Colonic mucosa (tissue), 4 donors: ENCODE measurements at regions not wholly inside any gene's neighbourhood (a gene's known extent, or its start where the extent isn't known, plus 50 kb on each side); places are given as distances from the start of the nearest gene placed in this dataset.
"Not testable (repeated sequence)": the region's sequence is repeated elsewhere in the genome, so short reads cannot be mapped to it uniquely, and the experiment has no call there.

Experiments used
- DNase-seq: peaks from one replicate; pipeline ENCODE4 v3.0.0-alpha.2; 2020
- H3K27ac ChIP-seq: fragments of 200-600 bp; one replicate; pipeline ENCODE4 v1.8.0; 2021
- H3K27me3 ChIP-seq: fragments of 200-600 bp; one replicate; pipeline ENCODE4 v1.8.0; 2021
- H3K36me3 ChIP-seq: fragments of 200-600 bp; one replicate; pipeline ENCODE4 v1.8.0; 2021
- H3K4me1 ChIP-seq: fragments of 200-600 bp; one replicate; pipeline ENCODE4 v1.8.0; 2021; ENCODE audit warnings: mild to moderate bottlenecking
- H3K4me3 ChIP-seq: fragments of 200-600 bp; one replicate; pipeline ENCODE4 v1.8.0; 2021
- H3K9ac ChIP-seq, 2 donors: one replicate each; pipeline ENCODE4 v1.7.0; 2013; ENCODE audit warnings: control low read depth in 2 of 2, low read depth in 2 of 2, low read length in 2 of 2
- H3K9me3 ChIP-seq: fragments of 200-600 bp; one replicate; pipeline ENCODE4 v1.8.0; 2021
- intact Hi-C: fragments of 100-400 bp; cut with DNase I; formaldehyde crosslinking; loops from one replicate; pipeline ENCODE4 v1.14.1; 2022
- TF ChIP-seq, protein P1 (sequence below): fragments of 200-600 bp; IDR thresholded peaks from one replicate; pipeline ENCODE4 v1.8.0; 2022; ENCODE audit warnings: antibody characterized with exemption, mild to moderate bottlenecking
- donor health status: healthy.
- donor health status: DM: no; HTN: no; CAD: no.
- donor health status: DM: no; HTN: no; CAD: no.

DNA sequence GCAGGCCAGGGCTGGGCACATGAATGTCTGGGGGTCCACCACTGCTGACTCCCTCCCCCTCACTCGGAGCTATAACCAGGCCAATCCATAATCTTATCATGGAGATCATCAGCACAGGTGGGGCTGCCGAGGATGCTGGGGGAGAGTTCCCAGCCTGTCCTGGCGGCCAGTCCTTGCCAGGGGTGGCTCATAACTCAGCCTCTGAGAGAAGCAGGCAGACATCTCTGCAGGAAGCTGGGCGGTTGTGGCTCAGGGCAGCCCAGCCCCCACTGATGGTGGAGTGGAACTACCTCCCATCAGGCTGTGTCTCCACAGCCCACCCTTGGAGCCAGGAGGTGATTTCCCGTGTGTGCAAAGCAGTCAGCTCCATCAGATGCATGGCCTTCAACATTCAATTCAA lies 109.4 kb upstream of the ZNF92 start:
- intact Hi-C loops, result no loop called here
- peaks cover 4% of the 10 kb centered on the region for H3K27me3 ChIP-seq
- no peaks in the 10 kb centered on the region for H3K36me3 ChIP-seq

DNA sequence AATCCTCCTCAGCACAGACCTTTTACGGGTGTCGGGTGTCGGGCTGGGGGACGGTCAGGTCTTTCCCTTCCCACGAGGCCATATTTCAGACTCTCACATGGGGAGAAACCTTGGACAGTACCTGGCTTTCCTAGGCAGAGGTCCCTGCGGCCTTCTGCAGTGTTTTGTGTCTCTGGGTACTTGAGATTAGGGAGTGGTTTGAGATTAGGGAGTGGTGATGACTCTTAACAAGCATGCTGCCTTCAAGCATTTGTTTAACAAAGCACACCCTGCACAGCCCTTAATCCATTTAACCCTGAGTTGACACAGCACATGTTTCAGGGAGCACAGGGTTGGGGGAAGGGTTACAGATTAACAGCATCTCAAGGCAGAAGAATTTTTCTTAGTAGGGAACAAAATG lies 113.0 kb upstream of the ZNF92 start:
- intact Hi-C loops, result not testable (repeated sequence)

More for the DNA sequence above, 109.4 kb upstream of the ZNF92 start:
- no peaks in the 10 kb centered on the region for H3K9me3 ChIP-seq
- no peak overlapping the region for H3K4me3 ChIP-seq
- H3K27ac ChIP-seq, result no peak overlapping the region
- TF ChIP-seq, protein P1, sequence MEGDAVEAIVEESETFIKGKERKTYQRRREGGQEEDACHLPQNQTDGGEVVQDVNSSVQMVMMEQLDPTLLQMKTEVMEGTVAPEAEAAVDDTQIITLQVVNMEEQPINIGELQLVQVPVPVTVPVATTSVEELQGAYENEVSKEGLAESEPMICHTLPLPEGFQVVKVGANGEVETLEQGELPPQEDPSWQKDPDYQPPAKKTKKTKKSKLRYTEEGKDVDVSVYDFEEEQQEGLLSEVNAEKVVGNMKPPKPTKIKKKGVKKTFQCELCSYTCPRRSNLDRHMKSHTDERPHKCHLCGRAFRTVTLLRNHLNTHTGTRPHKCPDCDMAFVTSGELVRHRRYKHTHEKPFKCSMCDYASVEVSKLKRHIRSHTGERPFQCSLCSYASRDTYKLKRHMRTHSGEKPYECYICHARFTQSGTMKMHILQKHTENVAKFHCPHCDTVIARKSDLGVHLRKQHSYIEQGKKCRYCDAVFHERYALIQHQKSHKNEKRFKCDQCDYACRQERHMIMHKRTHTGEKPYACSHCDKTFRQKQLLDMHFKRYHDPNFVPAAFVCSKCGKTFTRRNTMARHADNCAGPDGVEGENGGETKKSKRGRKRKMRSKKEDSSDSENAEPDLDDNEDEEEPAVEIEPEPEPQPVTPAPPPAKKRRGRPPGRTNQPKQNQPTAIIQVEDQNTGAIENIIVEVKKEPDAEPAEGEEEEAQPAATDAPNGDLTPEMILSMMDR, result no peak
- no peak overlapping the region for H3K9ac ChIP-seq
- no peaks in the 10 kb centered on the region for H3K4me1 ChIP-seq
- DNase-seq, result no peak

DNA sequence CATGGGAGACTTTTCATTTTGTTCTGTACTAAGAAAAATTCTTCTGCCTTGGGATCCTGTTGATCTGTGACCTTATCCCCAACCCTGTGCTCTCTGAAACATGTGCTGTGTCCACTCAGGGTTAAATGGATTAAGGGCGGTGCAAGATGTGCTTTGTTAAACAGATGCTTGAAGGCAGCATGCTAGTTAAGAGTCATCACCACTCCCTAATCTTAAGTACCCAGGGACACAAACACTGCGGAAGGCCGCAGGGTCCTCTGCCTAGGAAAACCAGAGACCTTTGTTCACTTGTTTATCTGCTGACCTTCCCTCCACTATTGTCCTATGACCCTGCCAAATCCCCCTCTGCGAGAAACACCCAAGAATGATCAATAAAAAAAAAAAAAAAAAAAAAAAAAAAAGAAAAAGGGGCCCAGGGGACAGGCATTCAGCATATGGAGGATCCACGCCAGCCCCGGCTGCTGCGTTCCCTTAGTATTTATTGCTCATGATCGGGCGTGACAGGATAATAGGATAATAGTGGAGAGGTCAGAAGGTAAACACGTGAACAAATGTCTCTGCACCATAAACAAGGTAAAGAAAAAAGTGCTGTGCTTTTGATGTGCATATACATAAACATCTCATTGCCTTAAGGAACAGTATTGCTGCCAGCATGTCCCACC lies 113.7 kb upstream of the ZNF92 start:
- H3K9ac ChIP-seq, H3K4me1 ChIP-seq, intact Hi-C loops, H3K36me3 ChIP-seq, H3K27ac ChIP-seq, H3K27me3 ChIP-seq, H3K4me3 ChIP-seq, DNase-seq, H3K9me3 ChIP-seq: not testable (repeated sequence)

More for the DNA sequence above, 113.0 kb upstream of the ZNF92 start:
- H3K27ac ChIP-seq, H3K9ac ChIP-seq, H3K9me3 ChIP-seq, H3K27me3 ChIP-seq, H3K4me1 ChIP-seq, H3K36me3 ChIP-seq, DNase-seq, H3K4me3 ChIP-seq: not testable (repeated sequence)

DNA sequence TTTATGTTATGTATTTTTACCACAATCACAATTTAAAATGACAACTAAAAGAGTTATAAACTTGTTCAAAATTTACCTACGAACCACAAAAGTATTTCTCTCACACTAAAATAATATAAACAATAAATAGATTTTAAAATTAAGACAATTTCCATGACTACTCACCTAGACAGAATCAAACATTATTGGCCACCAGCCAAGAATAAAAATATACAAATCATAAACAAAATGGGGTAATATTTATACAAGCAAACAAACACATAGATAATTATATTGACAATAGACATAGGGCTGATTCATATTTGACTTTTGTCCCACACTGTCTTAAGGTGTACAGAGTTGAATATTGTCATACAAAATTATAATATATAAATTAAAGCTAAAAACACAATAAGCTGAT lies 119.6 kb upstream of the ZNF92 start:
- TF ChIP-seq, protein P1, result no peak
- Histone ChIP-seq H3K9ac (no peak overlapping the region), H3K4me1 (no peaks in the 10 kb centered on the region), H3K27me3 (no peaks in the 10 kb centered on the region), H3K9me3 (no peaks in the 10 kb centered on the region), H3K36me3 (no peaks in the 10 kb centered on the region), H3K27ac (no peak overlapping the region), H3K4me3 (no peak overlapping the region)
- intact Hi-C loops, result no loop called here
- DNase-seq, result no peak

DNA sequence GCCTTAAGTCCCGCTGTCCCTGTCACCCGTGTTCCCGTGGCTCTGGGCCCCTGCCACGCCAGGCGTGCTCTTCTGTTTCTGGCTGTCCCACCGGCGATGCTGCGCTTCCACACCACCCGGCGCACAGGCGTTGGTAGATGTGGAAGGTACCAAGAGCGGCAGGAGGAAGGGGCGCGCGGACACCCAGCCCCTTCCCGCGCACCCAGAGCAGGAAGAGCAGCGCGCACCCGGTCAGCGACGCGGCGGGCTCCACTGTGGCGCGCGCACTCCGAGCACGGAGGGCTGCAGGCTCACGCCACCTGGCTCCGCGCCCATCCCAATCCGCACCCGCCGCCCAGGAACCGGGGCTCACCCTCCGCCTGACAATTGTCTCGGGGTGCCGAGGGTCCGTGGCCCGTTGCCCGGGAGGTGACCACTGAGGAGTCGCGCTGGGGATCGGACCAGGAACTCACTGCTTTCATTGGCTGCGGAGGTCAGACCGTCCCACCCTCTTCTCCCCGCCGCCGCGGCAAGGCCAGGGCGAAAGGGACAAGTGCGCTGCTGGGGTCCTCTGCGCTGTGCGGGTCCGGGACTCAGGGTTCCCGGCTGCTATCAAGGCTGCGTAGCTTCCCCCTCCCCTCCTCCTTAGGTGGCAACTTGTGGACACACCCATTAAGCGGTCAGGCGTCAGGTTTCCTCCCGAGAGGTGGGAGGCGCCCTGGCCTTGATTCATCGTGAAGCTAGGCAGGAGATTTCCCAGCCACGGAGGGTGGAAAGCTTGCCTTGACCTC lies 121.6 kb upstream of the ZNF92 start:
- intact Hi-C loops, result no loop called here
- Histone ChIP-seq H3K36me3 (no peaks in the 10 kb centered on the region), H3K27ac (no peak overlapping the region), H3K4me3 (peak overlapping the region; percentile 44), H3K27me3 (no peaks in the 10 kb centered on the region), H3K9ac (peak overlapping the region in 1 of 2 donors; percentile 12), H3K9me3 (no peaks in the 10 kb centered on the region), H3K4me1 (no peaks in the 10 kb centered on the region)
- TF ChIP-seq, protein P1, result no peak
- peak; percentile 53 for DNase-seq

DNA sequence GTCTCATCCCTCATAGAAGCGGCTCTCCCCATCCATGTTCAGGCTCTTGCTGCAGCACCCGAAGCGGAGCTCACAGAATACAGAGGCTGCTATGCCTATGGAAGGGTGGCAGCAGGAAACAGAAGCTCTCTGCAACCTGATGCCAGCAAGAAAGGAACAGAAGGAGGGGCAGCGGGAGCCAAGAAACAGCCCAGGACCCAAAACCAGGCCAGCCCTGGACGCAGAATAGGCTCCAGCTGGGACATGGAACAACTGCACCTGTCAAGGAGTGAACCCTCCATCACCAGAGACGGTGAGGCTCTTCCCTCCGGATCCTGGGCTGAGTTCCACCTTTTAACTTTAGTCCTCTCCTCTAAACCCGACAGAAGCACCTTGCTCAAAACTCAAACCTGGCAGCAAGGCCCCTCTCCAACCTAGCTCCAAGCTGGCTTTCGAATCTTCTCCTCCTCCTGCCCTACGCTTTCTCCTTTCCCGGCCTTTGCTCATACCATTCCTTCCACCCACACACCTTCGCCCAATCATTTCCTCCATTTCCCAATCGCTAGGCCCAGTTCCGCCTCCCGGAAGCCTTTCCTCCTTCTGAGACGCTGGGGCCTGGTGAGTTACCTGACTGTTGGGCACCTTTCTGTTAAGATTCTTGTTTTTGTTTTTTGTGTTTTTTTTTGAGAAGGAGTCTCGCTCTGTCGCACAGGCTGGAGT lies 122.8 kb upstream of the ZNF92 start:
- Histone ChIP-seq H3K4me3 (no peak overlapping the region), H3K27ac (no peak overlapping the region), H3K36me3 (no peaks in the 10 kb centered on the region), H3K27me3 (no peaks in the 10 kb centered on the region), H3K9ac (no peak overlapping the region), H3K9me3 (no peaks in the 10 kb centered on the region), H3K4me1 (no peaks in the 10 kb centered on the region)
- intact Hi-C loops, result no loop called here
- DNase-seq, result peak; percentile 12
- TF ChIP-seq, protein P1, result no peak
